HG03354 (cell line): ENCODE measurements at regions not wholly inside any gene's neighbourhood (a gene's known extent, or its start where the extent isn't known, plus 50 kb on each side); places are given as distances from the start of the nearest gene placed in this dataset.
"Not testable (repeated sequence)": the region's sequence is repeated elsewhere in the genome, so short reads cannot be mapped to it uniquely, and the experiment has no call there.

Source experiments
- ATAC-seq: cut with Tn5 transposase; IDR thresholded peaks from one replicate; pipeline ENCODE4 v1.9.1; 2021; ENCODE audit warnings: mild to moderate bottlenecking; ENCODE audit not compliant: unreplicated experiment, poor library complexity, severe bottlenecking

GRCh38 chr13:61246351-61246750 is 169.3 kb downstream of the PCDH20 start:
- no peak for ATAC-seq

GRCh38 chr13:61215601-61216000 is 200.0 kb downstream of the PCDH20 start:
- ATAC-seq: no peak

GRCh38 chr13:61215116-61215515 is 200.5 kb downstream of the PCDH20 start:
- no peak for ATAC-seq

GRCh38 chr13:61214551-61214950 is 201.1 kb downstream of the PCDH20 start:
- ATAC-seq: no peak

- not testable (repeated sequence) for ATAC-seq
Observed at GRCh38 chr13:61205898-61206297, 209.8 kb downstream of the PCDH20 start.

- no peak for ATAC-seq
Observed at GRCh38 chr13:61204025-61204424, 211.6 kb downstream of the PCDH20 start.

- ATAC-seq: no peak
Observed at GRCh38 chr13:61202042-61202441, 213.6 kb downstream of the PCDH20 start.

- no peak for ATAC-seq
Observed at GRCh38 chr13:61192826-61193225, 222.8 kb downstream of the PCDH20 start.

GRCh38 chr13:61188057-61188456 is 227.6 kb downstream of the PCDH20 start:
- no peak for ATAC-seq

GRCh38 chr13:61187471-61187870 is 228.2 kb downstream of the PCDH20 start:
- no peak for ATAC-seq

- no peak for ATAC-seq
Observed at GRCh38 chr13:61183670-61184069, 232.0 kb downstream of the PCDH20 start.

- ATAC-seq: no peak
Observed at GRCh38 chr13:61180234-61180633, 235.4 kb downstream of the PCDH20 start.

GRCh38 chr13:61179741-61180140 is 235.9 kb downstream of the PCDH20 start:
- ATAC-seq: no peak

GRCh38 chr13:61170856-61171255 is 244.8 kb downstream of the PCDH20 start:
- no peak for ATAC-seq

GRCh38 chr13:61162636-61163035 is 253.0 kb downstream of the PCDH20 start:
- ATAC-seq: no peak

GRCh38 chr13:61162106-61162505 is 253.5 kb downstream of the PCDH20 start:
- no peak for ATAC-seq

- no peak for ATAC-seq
Observed at GRCh38 chr13:61156753-61157152, 258.9 kb downstream of the PCDH20 start.

- no peak for ATAC-seq
Observed at GRCh38 chr13:61151062-61151461, 264.6 kb downstream of the PCDH20 start.

- no peak for ATAC-seq
Observed at GRCh38 chr13:61149331-61149730, 266.3 kb downstream of the PCDH20 start.

GRCh38 chr13:61148691-61149315 is 266.8 kb downstream of the PCDH20 start:
- ATAC-seq: no peak

- no peak for ATAC-seq
Observed at GRCh38 chr13:61148211-61148610, 267.4 kb downstream of the PCDH20 start.

- ATAC-seq: no peak
Observed at GRCh38 chr13:61146571-61146970, 269.1 kb downstream of the PCDH20 start.
